Smooth muscle cell (in vitro differentiated cells): ENCODE measurements at regions not wholly inside any gene's neighbourhood (a gene's known extent, or its start where the extent isn't known, plus 50 kb on each side); places are given as distances from the start of the nearest gene placed in this dataset.

Source experiments
- DNase-seq: peaks from one replicate; lab custom pipeline; 2025; ENCODE audit not compliant: unreplicated experiment; lab: John Stamatoyannopoulos, UW
- H2AFZ ChIP-seq: fragments of 200-600 bp; sonication (generic); 2 replicates; pipeline ENCODE4 v1.6.0; 2016; ENCODE audit warnings: antibody characterized with exemption, low read depth, mild to moderate bottlenecking
- H3F3A ChIP-seq: fragments of 200-600 bp; sonication (generic); 2 replicates; pipeline ENCODE4 v1.6.0; 2017; ENCODE audit warnings: antibody characterized with exemption, low read depth
- H3K27ac ChIP-seq: fragments of 200-600 bp; sonication (generic); 2 replicates; pipeline ENCODE4 v1.5.1; 2016; ENCODE audit warnings: low read depth, mild to moderate bottlenecking
- H3K27me3 ChIP-seq: fragments of 200-600 bp; sonication (generic); 2 replicates; pipeline ENCODE4 v1.6.1; 2016; ENCODE audit warnings: low read depth, mild to moderate bottlenecking
- H3K36me3 ChIP-seq: fragments of 200-600 bp; sonication (generic); 2 replicates; pipeline ENCODE4 v1.5.1; 2016; ENCODE audit warnings: low read depth
- H3K4me1 ChIP-seq: fragments of 200-600 bp; sonication (generic); 2 replicates; pipeline ENCODE4 v1.5.1; 2016; ENCODE audit warnings: low read depth
- H3K4me2 ChIP-seq: fragments of 200-600 bp; sonication (generic); 2 replicates; pipeline ENCODE4 v1.6.0; 2016; ENCODE audit warnings: mild to moderate bottlenecking
- H3K4me3 ChIP-seq: fragments of 200-600 bp; sonication (generic); 2 replicates; pipeline ENCODE4 v1.5.1; 2016; ENCODE audit warnings: mild to moderate bottlenecking
- H3K79me2 ChIP-seq: fragments of 200-600 bp; sonication (generic); 2 replicates; pipeline ENCODE4 v1.6.0; 2016; ENCODE audit warnings: low read depth, mild to moderate bottlenecking
- H3K9ac ChIP-seq: fragments of 200-600 bp; sonication (generic); 2 replicates; pipeline ENCODE4 v1.6.0; 2016; ENCODE audit warnings: low read depth
- H3K9me3 ChIP-seq: fragments of 200-600 bp; sonication (generic); replicated peaks from 2 replicates; pipeline ENCODE4 v1.5.1; 2016; ENCODE audit warnings: low read depth
- H4K20me1 ChIP-seq: fragments of 200-600 bp; sonication (generic); 2 replicates; pipeline ENCODE4 v1.6.0; 2016; ENCODE audit warnings: low read depth
- WGBS: methylation state at CpG from one replicate; pipeline ENCODE4 v1.1.7; 2016; ENCODE audit warnings: low lambda C conversion rate; 5-methylcytosine and 5-hydroxymethylcytosine counted together
- TF ChIP-seq, protein P1 (sequence below): fragments of 200-600 bp; sonication (generic); IDR thresholded peaks from 2 replicates; pipeline ENCODE4 v1.5.1; 2017; ENCODE audit warnings: borderline replicate concordance, mild to moderate bottlenecking, antibody characterized with exemption; ENCODE audit not compliant: insufficient read depth, poor library complexity, severe bottlenecking

- Histone ChIP-seq H2AFZ (no peak overlapping the region), H3K27ac (no peak overlapping the region), H3K79me2 (no peaks in the 10 kb centered on the region), H3K27me3 (no peaks in the 10 kb centered on the region), H4K20me1 (no peaks in the 10 kb centered on the region), H3K9me3 (no peaks in the 10 kb centered on the region), H3K4me2 (no peak overlapping the region), H3K4me3 (no peak overlapping the region), H3F3A (no peaks in the 10 kb centered on the region), H3K4me1 (no peaks in the 10 kb centered on the region), H3K36me3 (no peaks in the 10 kb centered on the region), H3K9ac (no peak overlapping the region)
- DNase-seq = no peak
- 96% methylated on average over 5 of the region's 5 CpGs for WGBS
- TF ChIP-seq, protein P1, sequence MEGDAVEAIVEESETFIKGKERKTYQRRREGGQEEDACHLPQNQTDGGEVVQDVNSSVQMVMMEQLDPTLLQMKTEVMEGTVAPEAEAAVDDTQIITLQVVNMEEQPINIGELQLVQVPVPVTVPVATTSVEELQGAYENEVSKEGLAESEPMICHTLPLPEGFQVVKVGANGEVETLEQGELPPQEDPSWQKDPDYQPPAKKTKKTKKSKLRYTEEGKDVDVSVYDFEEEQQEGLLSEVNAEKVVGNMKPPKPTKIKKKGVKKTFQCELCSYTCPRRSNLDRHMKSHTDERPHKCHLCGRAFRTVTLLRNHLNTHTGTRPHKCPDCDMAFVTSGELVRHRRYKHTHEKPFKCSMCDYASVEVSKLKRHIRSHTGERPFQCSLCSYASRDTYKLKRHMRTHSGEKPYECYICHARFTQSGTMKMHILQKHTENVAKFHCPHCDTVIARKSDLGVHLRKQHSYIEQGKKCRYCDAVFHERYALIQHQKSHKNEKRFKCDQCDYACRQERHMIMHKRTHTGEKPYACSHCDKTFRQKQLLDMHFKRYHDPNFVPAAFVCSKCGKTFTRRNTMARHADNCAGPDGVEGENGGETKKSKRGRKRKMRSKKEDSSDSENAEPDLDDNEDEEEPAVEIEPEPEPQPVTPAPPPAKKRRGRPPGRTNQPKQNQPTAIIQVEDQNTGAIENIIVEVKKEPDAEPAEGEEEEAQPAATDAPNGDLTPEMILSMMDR = no peak
Observed at GRCh38 chr7:19318287-19318686, 173.1 kb upstream of the FERD3L start.

DNA sequence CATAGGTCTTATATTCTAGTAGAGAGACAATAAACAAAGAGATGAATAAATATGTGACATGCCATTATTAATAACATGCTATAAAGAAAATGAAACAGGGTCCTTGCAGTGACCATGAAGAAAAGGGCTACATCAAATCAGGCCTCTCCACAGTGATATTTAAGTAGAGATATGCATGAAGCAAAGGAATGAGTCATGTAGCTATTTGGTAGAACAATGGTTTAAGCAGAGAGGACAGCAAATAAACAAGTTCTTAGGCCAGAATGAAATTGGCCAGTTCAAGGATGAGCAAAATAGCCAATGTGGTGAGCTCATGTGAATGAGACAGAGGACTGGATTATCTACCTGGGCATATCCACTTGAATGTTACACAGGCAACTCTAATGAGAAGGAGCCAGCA lies 172.2 kb upstream of the FERD3L start:
- Histone ChIP-seq H4K20me1 (no peaks in the 10 kb centered on the region), H2AFZ (no peak overlapping the region), H3K79me2 (no peaks in the 10 kb centered on the region), H3K9me3 (no peaks in the 10 kb centered on the region), H3K27ac (no peak overlapping the region), H3K4me3 (no peak overlapping the region), H3K27me3 (no peaks in the 10 kb centered on the region), H3K36me3 (no peaks in the 10 kb centered on the region), H3K4me1 (no peaks in the 10 kb centered on the region), H3K9ac (no peak overlapping the region), H3F3A (no peaks in the 10 kb centered on the region), H3K4me2 (no peak overlapping the region)
- DNase-seq = no peak
- TF ChIP-seq, protein P1 = no peak

- no peak overlapping the region for H2AFZ ChIP-seq
- no peaks in the 10 kb centered on the region for H3K9me3 ChIP-seq
- no peak overlapping the region for H3K27ac ChIP-seq
- no peaks in the 10 kb centered on the region for H3F3A ChIP-seq
- H3K4me3 ChIP-seq = no peak overlapping the region
- no peaks in the 10 kb centered on the region for H3K27me3 ChIP-seq
- no peaks in the 10 kb centered on the region for H4K20me1 ChIP-seq
- H3K79me2 ChIP-seq = no peaks in the 10 kb centered on the region
- TF ChIP-seq, protein P1 = no peak
- WGBS = 96% methylated on average over 1 of the region's 1 CpG
- H3K4me2 ChIP-seq = no peak overlapping the region
- H3K4me1 ChIP-seq = no peaks in the 10 kb centered on the region
- no peak for DNase-seq
- no peak overlapping the region for H3K9ac ChIP-seq
- no peaks in the 10 kb centered on the region for H3K36me3 ChIP-seq
Observed at GRCh38 chr7:19312416-19312815, 167.2 kb upstream of the FERD3L start.

DNA sequence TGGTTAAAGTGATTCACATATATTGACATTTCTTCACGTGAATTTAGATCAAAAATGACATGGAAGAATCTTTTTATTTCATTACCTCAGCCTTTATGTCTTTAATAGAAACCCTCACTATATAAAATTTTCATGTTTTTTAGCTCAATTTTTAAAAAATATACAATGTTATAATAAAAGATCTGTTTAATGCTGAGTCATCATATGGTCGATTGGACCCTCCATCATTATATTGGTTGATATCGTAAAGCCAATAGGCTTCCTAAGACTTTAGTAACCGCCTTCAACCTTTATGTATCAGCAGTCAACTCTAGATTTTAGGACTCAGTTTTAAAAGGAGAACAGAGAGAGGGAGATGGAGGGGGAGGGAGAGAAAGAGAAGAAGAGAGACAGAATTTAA lies 162.3 kb upstream of the FERD3L start:
- no peaks in the 10 kb centered on the region for H4K20me1 ChIP-seq
- no peaks in the 10 kb centered on the region for H3K9me3 ChIP-seq
- no peak overlapping the region for H3K9ac ChIP-seq
- no peaks in the 10 kb centered on the region for H3F3A ChIP-seq
- H3K4me1 ChIP-seq = no peaks in the 10 kb centered on the region
- H3K79me2 ChIP-seq = no peaks in the 10 kb centered on the region
- no peak for DNase-seq
- no peaks in the 10 kb centered on the region for H3K27me3 ChIP-seq
- no peak overlapping the region for H3K27ac ChIP-seq
- H3K36me3 ChIP-seq = no peaks in the 10 kb centered on the region
- 88% methylated on average over 4 of the region's 4 CpGs for WGBS
- TF ChIP-seq, protein P1 = no peak
- no peak overlapping the region for H3K4me3 ChIP-seq
- no peak overlapping the region for H3K4me2 ChIP-seq
- peak overlapping the region; percentile 54 for H2AFZ ChIP-seq
